ENCODE measurements at regions not wholly inside any gene's neighbourhood (a gene's known extent, or its start where the extent isn't known, plus 50 kb on each side); places are given as distances from the start of the nearest gene placed in this dataset.
"Not testable (repeated sequence)": the region's sequence is repeated elsewhere in the genome, so short reads cannot be mapped to it uniquely, and the experiment has no call there.

DNA sequence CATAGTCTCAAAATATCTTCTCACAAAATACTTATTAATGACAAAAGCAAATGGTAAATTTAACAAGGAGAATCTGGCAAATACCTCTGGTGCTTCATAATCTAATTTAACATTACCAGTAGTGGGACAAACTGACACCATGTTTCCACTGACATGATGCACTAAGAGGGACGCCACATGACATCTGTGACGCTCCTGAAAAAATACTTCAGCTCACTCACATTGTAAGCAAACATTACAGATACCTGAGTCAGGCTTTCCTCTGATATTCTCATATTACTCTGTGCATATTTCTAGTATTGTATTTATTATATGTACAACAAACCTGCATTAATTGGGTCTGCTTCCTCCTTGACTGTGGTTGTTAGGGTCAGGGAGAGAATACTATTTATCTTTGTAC, 56.7 kb upstream of the OSMR start:
- DNase-seq (ENCODE audit: low spot score): no peak

DNA sequence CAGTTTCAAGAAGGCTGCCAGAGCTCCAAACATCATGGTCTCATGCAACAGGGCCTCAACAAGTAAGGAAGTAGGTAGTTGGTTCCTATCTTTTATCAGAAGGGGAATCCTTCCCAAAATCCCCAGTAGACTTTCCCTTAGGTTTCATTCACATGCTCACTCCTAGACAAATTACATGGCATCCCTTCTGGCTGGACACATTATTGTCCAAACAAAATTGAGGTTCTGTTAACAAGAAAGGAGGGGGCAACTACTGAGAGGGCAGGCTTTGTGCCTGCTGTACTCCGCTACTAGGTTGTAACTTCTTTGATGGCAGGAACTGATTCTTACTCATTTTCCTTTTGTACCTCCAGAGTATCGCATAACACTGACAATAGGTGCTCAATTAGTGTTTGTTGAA, 56.0 kb upstream of the OSMR start:
- no peak for DNase-seq (ENCODE audit: low spot score)

DNA sequence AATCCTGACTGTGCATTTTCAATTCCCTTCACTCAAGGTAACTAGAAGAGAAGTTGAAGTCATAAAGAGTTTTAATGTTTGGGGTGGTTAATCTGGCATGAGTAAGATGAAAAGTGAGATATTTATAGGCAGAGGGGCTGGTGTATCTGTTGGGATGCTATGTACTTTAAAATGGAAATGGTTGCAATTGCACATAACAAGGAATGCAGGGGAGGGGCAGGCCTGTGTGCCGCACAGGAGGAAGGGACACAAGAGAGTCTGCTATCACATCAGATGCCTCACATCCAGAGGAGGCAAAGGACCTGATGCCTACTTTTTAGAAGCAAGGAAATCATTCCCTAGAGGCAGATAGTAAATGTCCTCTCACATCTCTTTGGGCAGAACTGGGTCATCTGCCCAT, 55.5 kb upstream of the OSMR start:
- no peak for DNase-seq (ENCODE audit: low spot score)

DNA sequence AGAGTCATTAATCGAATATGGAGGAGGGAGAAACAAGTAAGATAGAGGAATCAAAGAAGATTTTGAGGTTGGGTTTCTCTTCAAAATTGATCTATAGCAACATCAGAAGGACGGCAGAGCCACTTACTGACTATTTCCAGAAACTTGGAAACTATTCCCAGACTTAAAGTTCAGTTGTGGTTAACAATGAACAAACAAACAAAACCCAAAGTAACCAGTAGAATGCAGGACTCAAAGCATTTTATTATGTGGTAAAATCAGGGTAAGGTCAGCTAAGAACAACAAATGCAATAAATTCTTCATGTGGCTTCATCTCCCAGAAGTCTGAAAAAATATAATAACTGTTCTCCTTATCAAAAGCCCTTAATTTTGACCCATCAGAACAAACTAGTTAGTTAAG, 54.9 kb upstream of the OSMR start:
- no peak for DNase-seq (ENCODE audit: low spot score)

DNA sequence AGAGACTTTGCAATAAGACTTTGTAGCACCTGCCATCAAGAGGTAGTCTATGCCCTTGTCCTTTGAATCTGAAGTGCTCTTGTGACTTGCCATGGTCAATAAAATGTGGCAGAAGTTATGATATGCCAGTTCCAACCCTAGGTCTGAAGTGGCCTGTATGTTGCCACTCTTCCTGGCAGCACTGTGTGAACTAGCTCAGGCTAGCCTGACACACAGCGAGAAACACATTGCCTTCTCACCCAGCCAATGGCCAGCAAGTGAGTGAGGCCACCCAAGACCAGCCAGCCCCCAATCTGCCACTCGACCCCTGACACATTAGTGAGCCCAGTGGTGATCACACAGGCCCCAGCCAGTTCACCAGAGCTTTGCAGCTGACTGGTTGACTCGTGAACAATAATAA, 52.7 kb upstream of the OSMR start:
- DNase-seq (ENCODE audit: low spot score): no peak

DNA sequence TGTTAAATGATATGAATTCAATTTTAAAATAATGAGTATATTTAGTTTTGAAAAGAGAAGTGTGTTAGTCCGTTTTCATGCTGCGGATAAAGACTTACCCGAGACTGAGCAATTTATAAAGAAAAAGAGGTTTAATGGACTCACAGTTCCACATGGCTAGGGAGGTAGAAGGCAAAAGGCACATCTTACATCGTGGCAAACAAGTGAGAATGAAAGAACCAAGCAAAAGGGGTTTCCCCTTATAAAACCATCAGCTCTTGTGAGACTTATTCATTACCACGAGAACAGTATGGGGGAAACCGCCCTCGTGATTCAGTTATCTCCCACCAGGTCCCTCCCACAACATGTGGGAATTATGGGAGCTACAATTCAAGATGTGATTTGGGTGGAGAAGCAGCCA, 51.8 kb upstream of the OSMR start:
- not testable (repeated sequence) for DNase-seq (ENCODE audit: low spot score)

DNA sequence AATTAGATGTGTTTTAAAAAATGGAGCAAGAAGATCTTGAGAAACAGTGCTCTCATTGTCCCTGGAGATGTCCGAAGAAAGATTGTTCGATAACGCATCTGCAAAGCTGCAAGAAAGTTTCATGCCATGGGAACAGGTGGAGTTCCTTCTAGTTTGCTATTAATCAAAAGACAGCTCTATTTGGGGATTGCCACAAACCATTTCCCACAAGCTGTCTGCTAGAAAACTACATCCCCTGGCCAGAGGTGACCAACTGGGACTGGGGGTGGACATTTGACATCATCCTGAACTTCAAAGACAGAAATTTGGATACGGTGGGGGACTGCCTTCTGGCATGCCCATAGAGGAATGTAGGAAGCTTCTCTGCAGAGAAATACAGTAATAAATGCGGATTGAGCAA, 50.8 kb upstream of the OSMR start:
- DNase-seq (ENCODE audit: low spot score): no peak

DNA sequence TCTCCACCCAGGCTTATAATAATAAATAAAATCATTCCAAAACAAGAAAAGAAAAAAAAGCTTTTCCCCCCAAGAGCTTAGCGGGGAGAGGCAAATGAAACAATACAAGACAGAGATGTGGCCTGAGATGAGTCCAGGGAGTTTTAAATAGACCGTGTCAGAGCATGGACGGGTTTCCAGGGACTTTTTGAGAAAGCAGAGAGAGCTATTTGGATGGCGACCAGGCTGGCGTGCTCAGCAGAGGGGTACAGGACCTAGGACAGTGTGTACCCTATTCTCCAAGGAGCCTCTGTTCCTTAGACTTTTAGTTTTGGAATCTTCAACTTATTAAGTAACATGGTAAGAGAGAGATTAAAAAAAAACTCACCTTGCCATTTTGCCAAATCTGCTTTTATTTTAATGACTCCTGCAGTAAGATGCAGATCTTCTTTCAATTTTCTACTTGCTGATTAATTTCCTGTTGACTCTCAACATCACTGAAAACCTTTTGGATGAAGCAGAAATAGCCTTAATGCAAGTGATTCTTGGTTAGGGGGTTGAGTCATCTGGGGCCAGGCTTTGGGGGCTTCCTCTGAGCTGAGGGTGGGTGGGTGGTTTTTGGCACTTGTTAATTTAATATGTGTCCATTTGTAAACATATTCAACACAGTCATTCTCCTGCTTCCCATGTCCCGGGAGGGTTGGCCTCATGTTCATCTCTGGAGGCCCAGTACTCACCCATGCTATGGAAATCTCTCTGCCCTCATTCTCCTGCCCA, 49.6 kb upstream of the OSMR start:
- peak; percentile 18 for DNase-seq (ENCODE audit: low spot score)
